ENCODE measurements at regions not wholly inside any gene's neighbourhood (a gene's known extent, or its start where the extent isn't known, plus 50 kb on each side); places are given as distances from the start of the nearest gene placed in this dataset.

DNA sequence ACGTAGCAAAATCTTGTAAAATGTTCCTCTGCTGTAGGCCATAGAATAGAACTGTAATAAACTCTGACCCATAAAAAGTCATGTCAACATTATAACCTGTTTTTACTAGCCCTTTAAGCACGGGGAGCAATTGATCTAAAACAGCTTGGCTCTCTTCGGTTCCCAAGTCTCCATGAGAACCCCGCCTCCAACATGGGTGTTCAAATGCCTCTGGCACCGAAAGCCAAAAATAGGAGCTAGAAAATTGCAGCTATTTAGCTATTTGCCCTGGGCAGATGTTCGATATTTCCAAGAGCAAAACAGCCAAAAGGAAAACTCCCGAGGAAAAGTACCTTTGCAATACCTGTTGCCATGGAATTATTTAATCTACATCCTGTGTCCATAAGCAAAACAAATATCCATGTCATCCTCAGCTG, 563.1 kb downstream of the EFNB2 start:
- Histone ChIP-seq H3K56ac (replicated peaks; ENCODE audit: insufficient read length, low read depth, low read length) (no peak overlapping the region), H3K9ac (replicated peaks in 1 of 4; ENCODE audit: extremely low read depth in 1 of 4, low read depth in 3 of 4, low read length in 3 of 4) (no peak overlapping the region), H2AFZ (ENCODE audit: low read length) (no peak overlapping the region), H3K4me3 (ENCODE audit: extremely low read depth in 1 of 4, insufficient read depth in 2 of 4, low read depth in 3 of 4, low read length in 4 of 4) (no peak overlapping the region), H3K4me1 (replicated peaks in 1 of 4; ENCODE audit: control insufficient read depth in 3 of 4, insufficient read depth in 4 of 4, low read length in 3 of 4) (0 out of 7 replicates have a peak, but pooled peaks cover 0 to 2% (median 0%) of the 10 kb centered on the region in 4 experiments), H3K23ac (ENCODE audit: insufficient read length) (no peak overlapping the region), H3K27ac (ENCODE audit: low read depth, low read length) (no peak overlapping the region), H4K5ac (ENCODE audit: insufficient read length, low read depth, low read length) (no peak overlapping the region), H4K20me1 (replicated peaks in 1 of 2; ENCODE audit: control insufficient read depth in 1 of 2, insufficient read depth in 2 of 2, low read length in 2 of 2) (no peaks in the 10 kb centered on the region), H3K18ac (ENCODE audit: extremely low read depth, low read length) (no peak overlapping the region), H2BK12ac (ENCODE audit: low read depth, low read length) (no peak overlapping the region), H3K4me2 (ENCODE audit: insufficient read depth in 1 of 2, low read depth in 2 of 2, low read length in 2 of 2) (no peak overlapping the region), H3K4ac (replicated peaks; ENCODE audit: insufficient read length, low read depth, low read length) (no peak overlapping the region), H3K36me3 (ENCODE audit: control insufficient read depth in 2 of 4, insufficient read depth in 4 of 4, low read length in 3 of 4) (no peaks in the 10 kb centered on the region), H2AK5ac (ENCODE audit: low read depth, low read length) (no peak overlapping the region), H3K79me1 (ENCODE audit: low read depth, low read length) (no peaks in the 10 kb centered on the region), H4K91ac (replicated peaks; ENCODE audit: insufficient read length, low read length) (no peak overlapping the region), H2BK120ac (replicated peaks; ENCODE audit: low read depth, low read length) (no peak overlapping the region), H3K23me2 (ENCODE audit: low read depth, low read length) (no peaks in the 10 kb centered on the region), H2BK5ac (ENCODE audit: low read depth, low read length) (no peak overlapping the region), H4K8ac (ENCODE audit: extremely low read depth, insufficient read depth, low read length) (no peak overlapping the region), H3K9me3 (ENCODE audit: insufficient read depth in 2 of 2, low read depth in 1 of 2, low read length in 1 of 2) (no peaks in the 10 kb centered on the region), H3K27me3 (replicated peaks in 1 of 4; ENCODE audit: control insufficient read depth in 3 of 4, extremely low read depth in 1 of 4, insufficient read depth in 3 of 4, low read length in 3 of 4) (no peaks in the 10 kb centered on the region), H3K79me2 (ENCODE audit: control insufficient read depth in 1 of 2, insufficient read depth in 2 of 2, low read length in 2 of 2) (no peaks in the 10 kb centered on the region), H3K14ac (ENCODE audit: insufficient read length) (no peak overlapping the region), H2BK15ac (ENCODE audit: low read length) (no peak overlapping the region), H2BK20ac (ENCODE audit: low read length) (no peak overlapping the region)
- TF ChIP-seq CHD1 (IDR thresholded peaks at IDR 0.05; ENCODE audit: low read depth, low read length) (no peak), TCF12 (IDR thresholded peaks at IDR 0.05; ENCODE audit: low read depth, low read length) (no peak), TAF1 (IDR thresholded peaks at IDR 0.05; ENCODE audit: low read depth, low read length) (no peak), SAP30 (IDR thresholded peaks at IDR 0.05; ENCODE audit: insufficient read depth, insufficient replicate concordance, low read length) (no peak), CREB1 (IDR thresholded peaks at IDR 0.05) (no peak), TEAD4 (IDR thresholded peaks at IDR 0.05; ENCODE audit: low read depth, low read length) (no peak), MAFK (IDR thresholded peaks at IDR 0.05; ENCODE audit: low read depth, low read length) (no peak), ATF3 (IDR thresholded peaks at IDR 0.05; ENCODE audit: insufficient read depth, low read depth, low read length) (no peak), NRF1 (IDR thresholded peaks at IDR 0.05; ENCODE audit: low read depth, low read length) (no peak)
- ChIA-PET POLR2A (ENCODE audit: partially characterized antibody) (no interaction called here), CTCF (ENCODE audit: partially characterized antibody) (interaction anchor here (1.6 to 2.9 kb wide), 2 partner anchors 9 to 51 kb away, joined by 4 to 22 read pairs; no protein-coding TSS in a partner anchor)
- DNase-seq (ENCODE audit: low read depth in 1 of 2, low spot score in 2 of 2) = no peak
- 86% methylated on average over 7 of the region's 7 CpGs; no CpG with 5 or more reads in 1 of the 2 experiments for WGBS, 2 experiments (ENCODE audit: extremely low coverage in 1 of 2, insufficient coverage in 1 of 2, insufficient read length in 1 of 2, insufficient replicate concordance in 2 of 2, low coverage in 1 of 2, low lambda C conversion rate in 2 of 2, missing lambda C conversion rate in 1 of 2)
- FAIRE-seq = no peak
